ENCODE measurements at regions not wholly inside any gene's neighbourhood (a gene's known extent, or its start where the extent isn't known, plus 50 kb on each side); places are given as distances from the start of the nearest gene placed in this dataset.

GRCh38 chr21:31413698-31414097, 69.6 kb upstream of the TIAM1 start:
- Histone ChIP-seq H3K9me3 (ENCODE audit: control insufficient read depth, insufficient read depth, low read length) (no peaks in the 10 kb centered on the region), H3K36me3 (ENCODE audit: control insufficient read depth, low read length) (no peaks in the 10 kb centered on the region), H3K27ac (ENCODE audit: low read depth, low read length) (no peak overlapping the region), H3F3A (ENCODE audit: control insufficient read depth, insufficient read depth) (no peaks in the 10 kb centered on the region), H4K20me1 (ENCODE audit: control insufficient read depth, insufficient read depth, low read depth, low read length) (no peaks in the 10 kb centered on the region), H3K27me3 (ENCODE audit: control insufficient read depth, low read length) (no peaks in the 10 kb centered on the region), H3K4me3 (ENCODE audit: low read length) (no peak overlapping the region), H3K4me2 (ENCODE audit: low read length) (no peak overlapping the region), H3K4me1 (ENCODE audit: control insufficient read depth, low read length) (peaks cover 8% of the 10 kb centered on the region), H3K79me2 (ENCODE audit: control insufficient read depth, low read length) (no peaks in the 10 kb centered on the region), H3K9me2 (replicated peaks; ENCODE audit: control insufficient read depth, low read length) (no peaks in the 10 kb centered on the region)
- TF ChIP-seq, protein P1, sequence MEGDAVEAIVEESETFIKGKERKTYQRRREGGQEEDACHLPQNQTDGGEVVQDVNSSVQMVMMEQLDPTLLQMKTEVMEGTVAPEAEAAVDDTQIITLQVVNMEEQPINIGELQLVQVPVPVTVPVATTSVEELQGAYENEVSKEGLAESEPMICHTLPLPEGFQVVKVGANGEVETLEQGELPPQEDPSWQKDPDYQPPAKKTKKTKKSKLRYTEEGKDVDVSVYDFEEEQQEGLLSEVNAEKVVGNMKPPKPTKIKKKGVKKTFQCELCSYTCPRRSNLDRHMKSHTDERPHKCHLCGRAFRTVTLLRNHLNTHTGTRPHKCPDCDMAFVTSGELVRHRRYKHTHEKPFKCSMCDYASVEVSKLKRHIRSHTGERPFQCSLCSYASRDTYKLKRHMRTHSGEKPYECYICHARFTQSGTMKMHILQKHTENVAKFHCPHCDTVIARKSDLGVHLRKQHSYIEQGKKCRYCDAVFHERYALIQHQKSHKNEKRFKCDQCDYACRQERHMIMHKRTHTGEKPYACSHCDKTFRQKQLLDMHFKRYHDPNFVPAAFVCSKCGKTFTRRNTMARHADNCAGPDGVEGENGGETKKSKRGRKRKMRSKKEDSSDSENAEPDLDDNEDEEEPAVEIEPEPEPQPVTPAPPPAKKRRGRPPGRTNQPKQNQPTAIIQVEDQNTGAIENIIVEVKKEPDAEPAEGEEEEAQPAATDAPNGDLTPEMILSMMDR (IDR thresholded peaks at IDR 0.05; ENCODE audit: low read depth, low read length, poor library complexity, severe bottlenecking), result no peak
- TF ChIP-seq EZH2phosphoT487 (IDR thresholded peaks at IDR 0.05; ENCODE audit: borderline replicate concordance, low read length), result no peak

GRCh38 chr21:31410499-31411131, 66.6 kb upstream of the TIAM1 start:
- H3K9me3 ChIP-seq (ENCODE audit: control insufficient read depth, insufficient read depth, low read length), result no peaks in the 10 kb centered on the region
- H3K27me3 ChIP-seq (ENCODE audit: control insufficient read depth, low read length), result no peaks in the 10 kb centered on the region
- H3K27ac ChIP-seq (ENCODE audit: low read depth, low read length), result no peak overlapping the region
- TF ChIP-seq, protein P1 (IDR thresholded peaks at IDR 0.05; ENCODE audit: low read depth, low read length, poor library complexity, severe bottlenecking), result no peak
- TF ChIP-seq EZH2phosphoT487 (IDR thresholded peaks at IDR 0.05; ENCODE audit: borderline replicate concordance, low read length), result no peak
- H3K4me3 ChIP-seq (ENCODE audit: low read length), result no peak overlapping the region
- no peaks in the 10 kb centered on the region for H4K20me1 ChIP-seq (ENCODE audit: control insufficient read depth, insufficient read depth, low read depth, low read length)
- H3K4me1 ChIP-seq (ENCODE audit: control insufficient read depth, low read length), result peaks cover 8% of the 10 kb centered on the region
- H3K36me3 ChIP-seq (ENCODE audit: control insufficient read depth, low read length), result no peaks in the 10 kb centered on the region
- H3K79me2 ChIP-seq (ENCODE audit: control insufficient read depth, low read length), result no peaks in the 10 kb centered on the region
- H3K4me2 ChIP-seq (ENCODE audit: low read length), result no peak overlapping the region
- H3K9me2 ChIP-seq (replicated peaks; ENCODE audit: control insufficient read depth, low read length), result no peaks in the 10 kb centered on the region
- H3F3A ChIP-seq (ENCODE audit: control insufficient read depth, insufficient read depth), result no peaks in the 10 kb centered on the region

DNA sequence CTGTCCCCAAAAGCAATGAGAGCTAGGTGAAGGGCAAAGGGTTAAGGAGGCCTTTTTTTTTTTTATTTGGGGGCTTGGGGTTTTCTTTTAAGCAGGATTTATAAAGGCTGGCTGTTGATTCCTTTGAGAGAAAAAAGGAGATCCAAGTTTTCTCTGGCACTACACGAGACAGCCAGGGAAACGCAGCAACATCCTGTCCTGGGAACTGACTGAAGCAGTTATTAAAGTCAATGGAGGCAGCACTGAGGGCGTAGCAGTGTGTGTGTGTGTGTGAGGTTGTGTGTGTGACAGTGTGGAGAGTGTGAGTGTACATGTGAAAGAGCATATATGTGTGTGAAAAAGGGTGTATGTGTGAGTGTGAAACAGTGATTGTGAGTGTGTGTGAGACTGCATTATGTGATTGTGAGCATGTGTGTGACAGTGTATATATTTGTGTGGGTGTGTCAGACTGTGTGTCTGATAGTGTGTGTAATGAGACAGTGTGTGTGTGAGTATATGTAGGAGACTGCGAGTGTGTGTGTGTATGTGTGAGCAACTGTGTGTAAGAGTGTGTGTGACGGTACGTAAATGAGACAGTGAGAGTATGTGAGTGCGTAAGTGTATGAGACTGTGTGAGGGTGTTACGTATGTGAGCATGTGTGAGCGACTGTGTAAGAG, 65.9 kb upstream of the TIAM1 start:
- no peaks in the 10 kb centered on the region for H4K20me1 ChIP-seq (ENCODE audit: control insufficient read depth, insufficient read depth, low read depth, low read length)
- no peaks in the 10 kb centered on the region for H3K36me3 ChIP-seq (ENCODE audit: control insufficient read depth, low read length)
- H3K27me3 ChIP-seq (ENCODE audit: control insufficient read depth, low read length), result no peaks in the 10 kb centered on the region
- no peaks in the 10 kb centered on the region for H3F3A ChIP-seq (ENCODE audit: control insufficient read depth, insufficient read depth)
- H3K9me2 ChIP-seq (replicated peaks; ENCODE audit: control insufficient read depth, low read length), result no peaks in the 10 kb centered on the region
- no peaks in the 10 kb centered on the region for H3K9me3 ChIP-seq (ENCODE audit: control insufficient read depth, insufficient read depth, low read length)
- no peak overlapping the region for H3K4me2 ChIP-seq (ENCODE audit: low read length)
- no peaks in the 10 kb centered on the region for H3K79me2 ChIP-seq (ENCODE audit: control insufficient read depth, low read length)
- peaks cover 8% of the 10 kb centered on the region for H3K4me1 ChIP-seq (ENCODE audit: control insufficient read depth, low read length)
- TF ChIP-seq EZH2phosphoT487 (IDR thresholded peaks at IDR 0.05; ENCODE audit: borderline replicate concordance, low read length), result no peak
- TF ChIP-seq, protein P1 (IDR thresholded peaks at IDR 0.05; ENCODE audit: low read depth, low read length, poor library complexity, severe bottlenecking), result no peak
- no peak overlapping the region for H3K4me3 ChIP-seq (ENCODE audit: low read length)
- no peak overlapping the region for H3K27ac ChIP-seq (ENCODE audit: low read depth, low read length)
